PC-3 (cell line): ENCODE measurements at regions not wholly inside any gene's neighbourhood (a gene's known extent, or its start where the extent isn't known, plus 50 kb on each side); places are given as distances from the start of the nearest gene placed in this dataset.

ENCODE experiments used
- ATAC-seq: fragments of 200-7000 bp; cut with Tn5 transposase; 2 replicates; pipeline ENCODE4 v1.9.1; 2020; ENCODE audit warnings: mild to moderate bottlenecking, moderate library complexity
- BruUV-seq: library from RNA; stranded (reverse); fragments of 400-500 nt; replicated peaks from 2 replicates; lab custom pipeline; 2021; lab: Mats Ljungman, UMichigan
- CTCF ChIA-PET: fragments of 300-600 bp; sonication (Branson Sonifier 250); formaldehyde crosslinking; loops from one replicate; lab custom pipeline; 2022; ENCODE audit warnings: antibody characterized with exemption; lab: Charles Lee
- POLR2A ChIA-PET: fragments of 300-600 bp; sonication (Branson Sonifier 250); formaldehyde crosslinking; loops from one replicate; lab custom pipeline; 2022; ENCODE audit warnings: antibody characterized with exemption; ENCODE audit not compliant: unreplicated experiment; lab: Charles Lee
- DNase-seq: peaks from one replicate; pipeline ENCODE4 v3.0.0-alpha.2; 2015
- H2AFZ ChIP-seq: fragments of 300-600 bp; sonication (generic); 2 replicates; pipeline ENCODE4 v1.6.0; 2016; ENCODE audit warnings: antibody characterized with exemption, low read length
- H3F3A ChIP-seq: fragments of 300-600 bp; sonication (generic); one replicate; pipeline ENCODE4 v1.6.0; 2017; ENCODE audit warnings: antibody characterized with exemption, low read length, control low read depth, mild to moderate bottlenecking; ENCODE audit not compliant: unreplicated experiment
- H3K27ac ChIP-seq: fragments of 300-600 bp; sonication (generic); 2 replicates; pipeline ENCODE4 v1.5.1; 2016; ENCODE audit warnings: mild to moderate bottlenecking, low read length
- H3K27me3 ChIP-seq: fragments of 300-600 bp; sonication (generic); 2 replicates; pipeline ENCODE4 v1.6.1; 2016; ENCODE audit warnings: low read length, mixed read lengths
- H3K36me3 ChIP-seq: fragments of 300-600 bp; sonication (generic); 2 replicates; pipeline ENCODE4 v1.6.1; 2016; ENCODE audit warnings: low read depth, mixed run types, low read length, mixed read lengths
- H3K4me1 ChIP-seq: fragments of 300-600 bp; sonication (generic); 2 replicates; pipeline ENCODE4 v1.5.1; 2016; ENCODE audit warnings: low read length; ENCODE audit not compliant: insufficient read depth
- H3K4me2 ChIP-seq: fragments of 300-600 bp; sonication (generic); 2 replicates; pipeline ENCODE4 v1.6.0; 2016; ENCODE audit warnings: low read length
- H3K4me3 ChIP-seq: fragments of 300-600 bp; sonication (generic); 2 replicates; pipeline ENCODE4 v1.5.1; 2016; ENCODE audit warnings: mild to moderate bottlenecking, low read length, mixed read lengths
- H3K79me2 ChIP-seq: fragments of 300-600 bp; sonication (generic); 2 replicates; pipeline ENCODE4 v1.6.1; 2017; ENCODE audit warnings: low read length, mixed read lengths
- H3K9ac ChIP-seq: fragments of 300-600 bp; sonication (generic); 2 replicates; pipeline ENCODE4 v1.6.0; 2016; ENCODE audit warnings: mild to moderate bottlenecking, low read length
- H3K9me2 ChIP-seq: fragments of 300-600 bp; sonication (generic); replicated peaks from 2 replicates; pipeline ENCODE4 v1.6.1; 2016; ENCODE audit warnings: mixed run types, low read length, mixed read lengths
- H3K9me3 ChIP-seq: fragments of 300-600 bp; sonication (generic); 2 replicates; pipeline ENCODE4 v1.6.1; 2016; ENCODE audit warnings: low read length, mixed read lengths
- H4K20me1 ChIP-seq: fragments of 300-600 bp; sonication (generic); 2 replicates; pipeline ENCODE4 v1.6.1; 2016; ENCODE audit warnings: low read length, mixed read lengths
- CTCF ChIP-seq: fragments of 300-600 bp; sonication (generic); conservative IDR thresholded peaks from 2 replicates; pipeline ENCODE4 v1.5.1; 2017; ENCODE audit warnings: antibody characterized with exemption, low read depth, mild to moderate bottlenecking, low read length
- EZH2 ChIP-seq: fragments of 300-600 bp; sonication (generic); IDR thresholded peaks from one replicate; pipeline ENCODE4 v1.6.1; 2017; ENCODE audit warnings: antibody characterized with exemption, mild to moderate bottlenecking, low read length; ENCODE audit not compliant: unreplicated experiment
- EZH2phosphoT487 ChIP-seq: fragments of 300-600 bp; sonication (generic); IDR thresholded peaks from 2 replicates; pipeline ENCODE4 v1.6.1; 2018; ENCODE audit warnings: mild to moderate bottlenecking, antibody characterized with exemption, low read length, borderline replicate concordance
- intact Hi-C: fragments of 100-400 bp; cut with micrococcal nuclease; formaldehyde crosslinking; loops from 2 replicates; pipeline ENCODE4 v1.9.0; 2023

GRCh38 chr9:115495052-115495635 is 377.2 kb upstream of the TNC start:
- peak; percentile 42 for ATAC-seq
- Histone ChIP-seq H3K4me1 (peaks cover 43% of the 10 kb centered on the region), H3F3A (no peaks in the 10 kb centered on the region), H3K4me2 (peak overlapping the region; percentile 64), H3K27ac (peak overlapping the region; percentile 77), H3K27me3 (no peaks in the 10 kb centered on the region), H3K4me3 (0 out of 2 replicates have a peak overlapping the region, but pooled peaks have one; percentile 2), H3K9ac (no peak overlapping the region), H3K9me3 (no peaks in the 10 kb centered on the region), H3K9me2 (no peaks in the 10 kb centered on the region), H3K79me2 (no peaks in the 10 kb centered on the region), H4K20me1 (no peaks in the 10 kb centered on the region), H3K36me3 (no peaks in the 10 kb centered on the region), H2AFZ (no peak overlapping the region)
- ChIA-PET POLR2A (no interaction called here), CTCF (no interaction called here)
- DNase-seq = peak; percentile 80
- intact Hi-C loops = loop anchor here (5.0 to 10.0 kb wide), 3 partner anchors 98 to 378 kb away; partner anchors contain the start of gene TNC
- BruUV-seq = no TSS peak
- TF ChIP-seq EZH2phosphoT487 (no peak), EZH2 (no peak), CTCF (no peak)

- Histone ChIP-seq H3K27ac (peak overlapping the region; percentile 77), H2AFZ (no peak overlapping the region), H3K9me3 (no peaks in the 10 kb centered on the region), H3F3A (no peaks in the 10 kb centered on the region), H3K9me2 (no peaks in the 10 kb centered on the region), H3K4me1 (peaks cover 43% of the 10 kb centered on the region), H3K9ac (peak overlapping the region; percentile 29; the same call in 1 of the 2 replicates), H3K4me2 (peak overlapping the region; percentile 64), H4K20me1 (no peaks in the 10 kb centered on the region), H3K36me3 (no peaks in the 10 kb centered on the region), H3K27me3 (no peaks in the 10 kb centered on the region), H3K79me2 (no peaks in the 10 kb centered on the region), H3K4me3 (0 out of 2 replicates have a peak overlapping the region, but pooled peaks have one; percentile 2)
- CTCF ChIA-PET = no interaction called here
- BruUV-seq = no TSS peak
- POLR2A ChIA-PET = no interaction called here
- DNase-seq = no peak
- intact Hi-C loops = loop anchor here (5.0 to 10.0 kb wide), 3 partner anchors 99 to 379 kb away; partner anchors contain the start of gene TNC
- TF ChIP-seq EZH2 (no peak), EZH2phosphoT487 (no peak), CTCF (no peak)
- no peak for ATAC-seq
Observed at GRCh38 chr9:115495836-115496235, 377.9 kb upstream of the TNC start.

GRCh38 chr9:115498303-115498702 is 380.3 kb upstream of the TNC start:
- ChIA-PET CTCF (no interaction called here), POLR2A (no interaction called here)
- no peak overlapping the region; the same call in 1 of the 2 replicates for H3K9ac ChIP-seq
- H3K4me2 ChIP-seq = peak overlapping the region; percentile 57
- H3K4me3 ChIP-seq = no peak overlapping the region
- H3K9me3 ChIP-seq = no peaks in the 10 kb centered on the region
- BruUV-seq = no TSS peak
- no peaks in the 10 kb centered on the region for H3K27me3 ChIP-seq
- no peaks in the 10 kb centered on the region for H3F3A ChIP-seq
- peaks cover 43% of the 10 kb centered on the region for H3K4me1 ChIP-seq
- ATAC-seq = peak; percentile 96
- H3K79me2 ChIP-seq = no peaks in the 10 kb centered on the region
- peak; percentile 77 for DNase-seq
- peak overlapping the region; percentile 18; the same call in 1 of the 2 replicates for H2AFZ ChIP-seq
- H3K36me3 ChIP-seq = no peaks in the 10 kb centered on the region
- H4K20me1 ChIP-seq = no peaks in the 10 kb centered on the region
- no peak for TF ChIP-seq CTCF
- TF ChIP-seq EZH2phosphoT487 = no peak
- no peak for TF ChIP-seq EZH2
- peak overlapping the region; percentile 73 for H3K27ac ChIP-seq
- no peaks in the 10 kb centered on the region for H3K9me2 ChIP-seq
- intact Hi-C loops = loop anchor here (5.0 to 10.0 kb wide), 3 partner anchors 101 to 381 kb away; partner anchors contain the start of gene TNC
